ENCODE measurements at regions not wholly inside any gene's neighbourhood (a gene's known extent, or its start where the extent isn't known, plus 50 kb on each side); places are given as distances from the start of the nearest gene placed in this dataset.

- no peak for TF ChIP-seq FOXK2 (IDR thresholded peaks at IDR 0.05)
- TF ChIP-seq ZNF384 (IDR thresholded peaks at IDR 0.05): no peak
- no peak for TF ChIP-seq NFRKB (IDR thresholded peaks at IDR 0.05)
- no peak for TF ChIP-seq FOXA1 (IDR thresholded peaks at IDR 0.05)
- TF ChIP-seq SP1 (IDR thresholded peaks at IDR 0.05): no peak
- TF ChIP-seq FOXM1 (IDR thresholded peaks at IDR 0.05; ENCODE audit: borderline replicate concordance): no peak
- TF ChIP-seq PKNOX1 (IDR thresholded peaks at IDR 0.05): no peak
- no peak for TF ChIP-seq ELF4 (IDR thresholded peaks at IDR 0.05)
- TF ChIP-seq TARDBP (IDR thresholded peaks at IDR 0.05): no peak
- no peak for TF ChIP-seq LEF1 (IDR thresholded peaks at IDR 0.05; ENCODE audit: borderline replicate concordance)
- TF ChIP-seq CTBP1 (IDR thresholded peaks at IDR 0.05; ENCODE audit: borderline replicate concordance): no peak
- no peak for TF ChIP-seq SUZ12 (IDR thresholded peaks at IDR 0.05)
- TF ChIP-seq BHLHE40 (IDR thresholded peaks at IDR 0.05; ENCODE audit: borderline replicate concordance): no peak
- no peak for TF ChIP-seq HDGF (IDR thresholded peaks at IDR 0.05; ENCODE audit: borderline replicate concordance)
Measured at GRCh38 chr2:123895651-123896050, 129.4 kb upstream of the CNTNAP5 start.
